Keratinocyte (primary cell): ENCODE measurements at regions not wholly inside any gene's neighbourhood (a gene's known extent, or its start where the extent isn't known, plus 50 kb on each side); places are given as distances from the start of the nearest gene placed in this dataset.

Source experiments
- DNase-seq: peaks from one replicate; pipeline ENCODE4 v3.0.0-alpha.2; 2011; ENCODE audit warnings: low read depth, missing footprints, low spot score
- FAIRE-seq: peaks from 2 replicates; lab custom pipeline; 2011; peaks lifted over from hg19 to GRCh38; lab: Jason Lieb, UNC
- H2AFZ ChIP-seq: 2 replicates; pipeline ENCODE4 v1.6.0; 2012; ENCODE audit warnings: low read length, control low read depth, inconsistent platforms; ENCODE audit not compliant: control insufficient read depth
- H3K27ac ChIP-seq: 2 replicates; pipeline ENCODE4 v1.5.1; 2011; ENCODE audit warnings: low read length; ENCODE audit not compliant: control insufficient read depth, insufficient read depth
- H3K27me3 ChIP-seq: 3 replicates; pipeline ENCODE4 v1.6.0; 2011; ENCODE audit warnings: low read length; ENCODE audit not compliant: control insufficient read depth, insufficient read depth; ENCODE audit errors: extremely low read depth
- H3K36me3 ChIP-seq, 2 experiments: 2 replicates in 1 of 2; 3 replicates in 1 of 2; pipeline ENCODE4 v1.5.1; 2011; ENCODE audit warnings: low read length in 2 of 2, mild to moderate bottlenecking in 1 of 2; ENCODE audit not compliant: control insufficient read depth in 2 of 2, insufficient read depth in 2 of 2; ENCODE audit errors: extremely low read depth in 1 of 2
- H3K4me1 ChIP-seq: 3 replicates; pipeline ENCODE4 v1.5.1; 2011; ENCODE audit warnings: low read length; ENCODE audit not compliant: control insufficient read depth, insufficient read depth; ENCODE audit errors: extremely low read depth
- H3K4me2 ChIP-seq: 3 replicates; pipeline ENCODE4 v1.6.0; 2011; ENCODE audit warnings: low read depth, low read length; ENCODE audit not compliant: control insufficient read depth, insufficient read depth; ENCODE audit errors: extremely low read depth
- H3K4me3 ChIP-seq, 3 experiments: fragments of 200-600 bp in 1 of 3; sonication (generic) in 1 of 3; 2 replicates in 2 of 3; 3 replicates in 1 of 3; pipeline ENCODE4 v1.5.1; 2011 to 2016; ENCODE audit warnings: low read length in 3 of 3, mild to moderate bottlenecking in 3 of 3, control low read depth in 2 of 3, inconsistent platforms in 1 of 3, low read depth in 1 of 3, mixed read lengths in 1 of 3, mixed run types in 1 of 3, moderate library complexity in 1 of 3; ENCODE audit not compliant: control insufficient read depth in 2 of 3, insufficient read depth in 2 of 3; ENCODE audit errors: extremely low read depth in 1 of 3
- H3K79me2 ChIP-seq: 2 replicates; pipeline ENCODE4 v1.6.0; 2012; ENCODE audit warnings: low read length; ENCODE audit not compliant: control insufficient read depth, insufficient read depth
- H3K9ac ChIP-seq: 3 replicates; pipeline ENCODE4 v1.6.0; 2011; ENCODE audit warnings: low read length; ENCODE audit not compliant: control insufficient read depth, insufficient read depth; ENCODE audit errors: extremely low read depth
- H3K9me1 ChIP-seq: 3 replicates; pipeline ENCODE4 v1.6.0; 2011; ENCODE audit warnings: low read length; ENCODE audit not compliant: control insufficient read depth, insufficient read depth; ENCODE audit errors: extremely low read depth
- H3K9me3 ChIP-seq: 2 replicates; pipeline ENCODE4 v1.5.1; 2012; ENCODE audit warnings: low read depth, low read length; ENCODE audit not compliant: control insufficient read depth
- H4K20me1 ChIP-seq: 3 replicates; pipeline ENCODE4 v1.6.0; 2011; ENCODE audit warnings: low read length; ENCODE audit not compliant: control insufficient read depth, insufficient read depth; ENCODE audit errors: extremely low read depth
- CTCF ChIP-seq, 3 experiments: IDR thresholded peaks in 1 of 3; conservative IDR thresholded peaks in 1 of 3; optimal IDR thresholded peaks in 1 of 3; 2 replicates in 2 of 3; 3 replicates in 1 of 3; pipeline versions ENCODE3 to v1.5.1; 2011; ENCODE audit warnings: low read length in 3 of 3, mild to moderate bottlenecking in 3 of 3, moderate library complexity in 2 of 3, control low read depth in 1 of 3, inconsistent platforms in 1 of 3; ENCODE audit not compliant: insufficient read depth in 2 of 3; ENCODE audit errors: extremely low read depth in 1 of 3
- EZH2 ChIP-seq: IDR thresholded peaks from one replicate; pipeline ENCODE4 v1.6.1; 2012; ENCODE audit warnings: inconsistent platforms, mild to moderate bottlenecking, low read length, moderate library complexity
- dilution Hi-C: fragments of 300-500 bp; cut with MboI; formaldehyde crosslinking; loops from one replicate; pipeline ENCODE4 v1.7.0; 2020; ENCODE audit warnings: low sequenced_read_pairs; ENCODE audit not compliant: extremely low pct_ligation_motif_present

DNA sequence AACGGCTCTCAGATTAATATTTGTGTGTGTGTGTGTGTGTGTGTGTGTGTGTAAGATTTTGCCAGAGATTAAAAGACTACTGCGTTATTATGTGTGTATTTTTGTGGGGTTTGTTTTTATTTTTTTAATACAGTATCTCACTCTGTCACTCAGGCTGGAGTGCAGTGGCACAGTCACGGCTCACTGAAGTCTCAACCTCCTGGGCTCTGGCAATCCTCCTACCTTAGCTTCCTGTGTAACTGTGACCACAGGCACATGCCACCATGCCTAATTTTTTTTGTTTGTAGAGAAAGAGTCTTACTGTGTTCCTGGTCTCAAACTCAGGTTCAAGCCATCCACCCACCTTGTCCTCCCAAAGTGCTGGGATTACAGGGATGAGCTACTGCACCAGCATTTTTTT lies 87.2 kb downstream of the CYB561 start:
- TF ChIP-seq CTCF (optimal IDR thresholded peaks at IDR 0.05 in 1 of 3, IDR thresholded peaks at IDR 0.05 in 1 of 3, conservative IDR thresholded peaks at IDR 0.05 in 1 of 3; ENCODE audit: extremely low read depth in 1 of 3, insufficient read depth in 2 of 3, low read length in 3 of 3), result no peak
- TF ChIP-seq EZH2, result no peak
- Histone ChIP-seq H3K79me2 (no peaks in the 10 kb centered on the region), H3K4me2 (no peak overlapping the region), H3K27ac (no peak overlapping the region), H3K27me3 (no peaks in the 10 kb centered on the region), H3K4me3 (no peak overlapping the region), H3K9me1 (no peaks in the 10 kb centered on the region), H3K9ac (no peak overlapping the region), H2AFZ (no peak overlapping the region), H3K4me1 (peaks cover 7% of the 10 kb centered on the region), H4K20me1 (no peaks in the 10 kb centered on the region), H3K9me3 (peaks cover 1% of the 10 kb centered on the region), H3K36me3 (peaks cover 2 to 13% of the 10 kb centered on the region in 2 experiments)
- dilution Hi-C loops, result no loop called here
- no peak for DNase-seq
- no peak for FAIRE-seq

DNA sequence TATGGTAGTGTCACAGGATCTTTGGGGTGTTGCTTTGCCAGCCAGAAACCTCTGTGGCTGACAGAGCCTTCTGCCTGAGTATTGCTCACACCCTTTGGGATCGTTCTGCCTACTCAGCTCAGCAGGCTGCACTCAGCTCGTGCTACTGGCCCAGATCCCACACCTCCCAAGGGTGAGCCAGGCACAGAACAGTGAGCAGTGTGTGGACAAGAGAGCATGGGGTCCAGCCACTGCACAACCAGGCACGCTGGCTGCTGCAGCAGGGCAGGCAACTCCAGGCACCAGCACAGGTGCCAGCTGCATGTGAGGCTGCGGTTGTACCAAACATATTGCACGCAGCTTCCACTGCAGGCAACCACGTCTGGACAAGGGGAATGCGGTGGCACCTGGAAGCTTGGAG lies 84.9 kb downstream of the CYB561 start:
- dilution Hi-C loops, result no loop called here
- H3K27me3 ChIP-seq, result no peaks in the 10 kb centered on the region
- peaks cover 2 to 12% of the 10 kb centered on the region in 2 experiments for H3K36me3 ChIP-seq
- H4K20me1 ChIP-seq, result no peaks in the 10 kb centered on the region
- no peak overlapping the region for H3K27ac ChIP-seq
- H3K4me2 ChIP-seq, result no peak overlapping the region
- no peak for TF ChIP-seq CTCF (optimal IDR thresholded peaks at IDR 0.05 in 1 of 3, IDR thresholded peaks at IDR 0.05 in 1 of 3, conservative IDR thresholded peaks at IDR 0.05 in 1 of 3; ENCODE audit: extremely low read depth in 1 of 3, insufficient read depth in 2 of 3, low read length in 3 of 3)
- TF ChIP-seq EZH2, result no peak
- no peak overlapping the region for H3K4me3 ChIP-seq
- H3K9ac ChIP-seq, result no peak overlapping the region
- DNase-seq (no peak), FAIRE-seq (no peak)
- H3K9me3 ChIP-seq, result peaks cover 1% of the 10 kb centered on the region
- H3K4me1 ChIP-seq, result peaks cover 2% of the 10 kb centered on the region
- H2AFZ ChIP-seq, result no peak overlapping the region
- no peaks in the 10 kb centered on the region for H3K79me2 ChIP-seq
- H3K9me1 ChIP-seq, result no peaks in the 10 kb centered on the region
